AG09309 (cell line): ENCODE measurements at regions not wholly inside any gene's neighbourhood (a gene's known extent, or its start where the extent isn't known, plus 50 kb on each side); places are given as distances from the start of the nearest gene placed in this dataset.

Experiments
- DNase-seq: peaks from one replicate; pipeline ENCODE4 v3.0.0-alpha.2; 2010; ENCODE audit warnings: low read depth
- H3K4me3 ChIP-seq: 2 replicates; pipeline ENCODE4 v1.5.1; 2011; ENCODE audit warnings: mild to moderate bottlenecking, low read depth, low read length, moderate library complexity; ENCODE audit not compliant: control insufficient read depth
- TF ChIP-seq, protein P1 (sequence below): IDR thresholded peaks from 2 replicates; pipeline ENCODE4 v1.5.1; 2011; ENCODE audit warnings: mild to moderate bottlenecking, low read depth, low read length, inconsistent platforms; ENCODE audit not compliant: insufficient read depth, control insufficient read depth; ENCODE audit errors: missing control alignments

DNA sequence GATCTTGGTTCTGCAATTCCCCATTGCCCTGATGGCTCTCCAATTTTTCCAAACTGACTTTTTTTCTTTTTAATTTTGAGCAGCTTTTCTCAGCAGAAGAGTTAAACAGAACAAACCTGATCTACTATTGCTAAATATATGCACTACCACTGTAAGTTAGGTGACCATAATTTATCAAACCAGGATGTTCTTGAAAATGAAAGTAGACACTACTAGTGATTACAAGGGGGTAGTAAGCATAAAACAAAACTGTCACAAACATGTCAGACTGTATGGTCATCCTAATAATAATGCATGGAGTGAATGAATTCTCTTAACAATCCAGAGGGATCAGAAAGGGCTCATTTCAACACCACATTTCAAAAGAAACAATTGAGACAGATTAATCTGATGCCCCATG is 183.0 kb upstream of the FOXN3 start:
- TF ChIP-seq, protein P1, sequence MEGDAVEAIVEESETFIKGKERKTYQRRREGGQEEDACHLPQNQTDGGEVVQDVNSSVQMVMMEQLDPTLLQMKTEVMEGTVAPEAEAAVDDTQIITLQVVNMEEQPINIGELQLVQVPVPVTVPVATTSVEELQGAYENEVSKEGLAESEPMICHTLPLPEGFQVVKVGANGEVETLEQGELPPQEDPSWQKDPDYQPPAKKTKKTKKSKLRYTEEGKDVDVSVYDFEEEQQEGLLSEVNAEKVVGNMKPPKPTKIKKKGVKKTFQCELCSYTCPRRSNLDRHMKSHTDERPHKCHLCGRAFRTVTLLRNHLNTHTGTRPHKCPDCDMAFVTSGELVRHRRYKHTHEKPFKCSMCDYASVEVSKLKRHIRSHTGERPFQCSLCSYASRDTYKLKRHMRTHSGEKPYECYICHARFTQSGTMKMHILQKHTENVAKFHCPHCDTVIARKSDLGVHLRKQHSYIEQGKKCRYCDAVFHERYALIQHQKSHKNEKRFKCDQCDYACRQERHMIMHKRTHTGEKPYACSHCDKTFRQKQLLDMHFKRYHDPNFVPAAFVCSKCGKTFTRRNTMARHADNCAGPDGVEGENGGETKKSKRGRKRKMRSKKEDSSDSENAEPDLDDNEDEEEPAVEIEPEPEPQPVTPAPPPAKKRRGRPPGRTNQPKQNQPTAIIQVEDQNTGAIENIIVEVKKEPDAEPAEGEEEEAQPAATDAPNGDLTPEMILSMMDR, result no peak
- DNase-seq, result no peak
- H3K4me3 ChIP-seq, result no peak overlapping the region

DNA sequence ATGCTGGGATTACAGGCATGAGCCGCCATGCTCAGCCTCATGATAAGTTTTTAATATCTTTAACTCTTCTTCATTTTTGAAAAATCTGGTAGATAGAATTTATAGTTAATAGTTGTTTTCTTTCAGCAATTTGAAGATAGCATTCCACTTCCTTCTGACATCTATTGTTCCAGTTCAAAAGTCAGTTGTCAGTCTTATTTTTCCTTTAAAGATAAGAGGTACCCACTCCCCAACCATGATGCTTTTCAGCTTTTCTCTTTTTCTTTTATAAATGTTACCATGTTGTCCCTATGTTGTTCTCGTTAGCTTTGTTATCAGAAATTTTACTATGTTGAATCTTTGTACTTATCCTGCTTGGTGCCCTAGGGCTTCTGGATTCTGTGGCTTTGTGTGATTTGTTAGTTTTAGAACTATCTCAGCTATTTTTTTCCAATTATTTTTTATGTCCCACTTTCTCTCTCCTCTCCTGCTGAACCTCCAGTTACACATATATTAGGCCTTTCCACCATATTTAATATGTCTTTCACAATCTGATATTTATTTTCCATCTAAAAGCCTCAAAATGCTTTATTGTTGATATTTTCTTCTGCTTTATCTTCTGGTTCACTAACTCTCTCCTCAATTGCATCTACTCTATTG is 181.6 kb upstream of the FOXN3 start:
- TF ChIP-seq, protein P1, result no peak
- DNase-seq, result no peak
- no peak overlapping the region for H3K4me3 ChIP-seq

DNA sequence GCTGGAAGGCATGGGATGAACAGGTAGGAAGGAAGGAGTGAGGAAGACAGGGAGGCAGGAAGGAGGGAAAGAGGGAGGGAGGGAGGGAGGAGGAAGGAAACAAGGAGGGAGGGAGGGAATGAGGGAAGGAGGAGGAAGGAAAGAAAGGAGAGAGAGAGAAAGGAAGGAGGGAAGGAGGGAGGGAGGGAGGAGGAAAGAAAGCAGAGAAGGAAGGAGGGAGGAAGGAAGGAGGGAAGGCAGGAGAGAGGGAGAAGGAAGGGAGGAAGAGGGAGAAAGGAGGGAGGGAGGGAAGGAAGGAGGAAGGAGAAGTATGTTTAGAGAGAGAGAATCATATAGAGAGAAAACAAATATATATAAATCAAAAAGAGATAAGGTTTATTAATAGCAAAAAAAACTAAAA is 175.9 kb upstream of the FOXN3 start:
- no peak overlapping the region for H3K4me3 ChIP-seq
- no peak for DNase-seq
- TF ChIP-seq, protein P1, result no peak

DNA sequence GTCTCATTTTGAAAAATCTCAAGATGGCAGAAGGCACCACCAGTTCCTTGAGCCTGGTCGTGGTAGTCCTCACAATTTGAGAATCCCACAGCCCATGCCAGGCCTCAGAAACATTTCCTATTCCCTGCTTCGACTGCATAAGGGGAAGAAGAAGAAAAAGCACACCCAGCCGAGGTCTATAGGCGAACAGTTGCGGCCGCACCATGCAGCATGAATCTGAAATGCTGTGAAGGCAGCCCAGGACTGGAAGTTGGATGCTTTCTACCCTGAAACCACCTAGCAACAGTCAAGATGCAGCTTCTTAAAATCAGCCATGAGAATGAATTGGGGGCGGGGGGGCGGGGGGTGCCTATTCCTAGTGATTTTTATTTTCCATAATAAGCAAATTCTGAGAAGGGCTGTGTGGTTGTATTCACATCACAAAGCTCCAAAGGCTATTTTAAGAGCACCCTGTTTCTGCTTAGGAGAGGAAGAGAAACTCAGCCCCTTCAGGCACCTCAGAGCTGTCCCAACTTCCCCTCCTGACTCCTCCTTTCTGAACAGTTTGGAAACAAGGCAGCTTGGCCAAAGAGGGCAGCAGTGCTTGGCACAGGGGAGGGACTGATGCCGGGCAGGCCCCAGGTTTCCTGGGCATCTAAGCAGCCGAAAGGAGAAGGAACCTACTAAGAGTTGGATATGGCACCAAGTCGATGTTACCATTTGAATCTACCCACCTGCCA is 172.5 kb upstream of the FOXN3 start:
- DNase-seq, result no peak
- TF ChIP-seq, protein P1, result no peak
- H3K4me3 ChIP-seq, result no peak overlapping the region

DNA sequence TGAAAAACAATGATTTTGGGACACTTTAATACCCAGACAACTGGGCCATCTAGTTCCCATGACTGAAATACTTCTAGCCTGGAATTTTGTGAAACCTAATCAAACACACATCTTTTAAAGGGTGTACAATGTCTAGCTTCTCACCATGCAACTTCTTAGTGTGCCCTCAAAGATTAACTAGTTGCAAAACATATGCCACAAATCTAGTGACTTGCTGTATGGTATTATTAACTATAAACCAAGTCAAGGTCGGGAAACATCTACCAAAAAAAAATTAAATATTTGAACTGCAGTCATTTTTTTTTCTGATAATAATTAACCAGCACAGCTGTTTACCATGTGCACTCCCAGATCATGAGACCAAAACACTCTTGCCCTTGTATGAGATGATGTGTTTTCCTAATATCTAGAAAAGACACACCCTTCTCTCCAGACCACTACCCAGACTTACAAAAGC is 171.8 kb upstream of the FOXN3 start:
- DNase-seq, result no peak
- TF ChIP-seq, protein P1, result no peak
- H3K4me3 ChIP-seq, result no peak overlapping the region

DNA sequence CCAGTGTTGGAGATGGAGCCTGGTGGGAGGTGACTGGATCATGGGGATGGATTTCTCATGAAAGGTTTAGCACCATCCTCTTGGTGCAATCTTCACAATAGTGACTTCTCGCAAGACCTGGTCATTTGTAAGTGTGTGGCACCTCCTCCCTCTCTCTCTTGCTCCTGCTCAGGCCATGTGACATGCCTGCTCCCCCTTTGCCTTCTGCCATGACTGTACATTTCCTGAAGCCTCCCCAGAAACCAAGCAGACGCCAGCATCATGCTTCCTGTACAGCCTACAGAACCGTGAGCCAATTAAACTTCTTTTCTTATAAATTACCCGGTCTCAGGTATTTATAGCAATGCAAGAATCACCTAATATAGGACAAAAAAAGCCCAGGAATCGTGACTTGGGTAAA is 171.0 kb upstream of the FOXN3 start:
- TF ChIP-seq, protein P1, result no peak
- no peak for DNase-seq
- no peak overlapping the region for H3K4me3 ChIP-seq
